Endodermal cell (in vitro differentiated cells): ENCODE measurements at regions not wholly inside any gene's neighbourhood (a gene's known extent, or its start where the extent isn't known, plus 50 kb on each side); places are given as distances from the start of the nearest gene placed in this dataset.

Experiments
- DNase-seq: peaks from one replicate; pipeline ENCODE4 v3.0.0-alpha.2; 2017
- H3K27ac ChIP-seq: 2 replicates; pipeline ENCODE4 v1.5.1; 2013; ENCODE audit warnings: mild to moderate bottlenecking, low read depth, low read length, moderate library complexity
- H3K27me3 ChIP-seq: 2 replicates; pipeline ENCODE4 v1.6.1; 2013; ENCODE audit warnings: mild to moderate bottlenecking, low read length, moderate library complexity; ENCODE audit not compliant: insufficient read depth, control insufficient read depth, poor library complexity, severe bottlenecking
- H3K36me3 ChIP-seq: 2 replicates; pipeline ENCODE4 v1.7.0; 2013; ENCODE audit warnings: mild to moderate bottlenecking, low read length, moderate library complexity; ENCODE audit not compliant: control insufficient read depth, insufficient read depth
- H3K4me1 ChIP-seq: one replicate; pipeline ENCODE4 v1.7.0; 2013; ENCODE audit warnings: low read length; ENCODE audit not compliant: control insufficient read depth, insufficient read depth
- H3K4me3 ChIP-seq: 2 replicates; pipeline ENCODE4 v1.5.1; 2013; ENCODE audit warnings: mild to moderate bottlenecking, low read length, moderate library complexity
- H3K9ac ChIP-seq: 2 replicates; pipeline ENCODE4 v1.6.1; 2013; ENCODE audit warnings: mild to moderate bottlenecking, low read length, moderate library complexity; ENCODE audit not compliant: poor library complexity, severe bottlenecking; ENCODE audit errors: extremely low read depth
- H3K9me3 ChIP-seq: 2 replicates; pipeline ENCODE4 v1.6.1; 2013; ENCODE audit warnings: mild to moderate bottlenecking, low read length, moderate library complexity; ENCODE audit not compliant: control insufficient read depth
- H3K27ac Mint-ChIP-seq: 2 replicates; pipeline ENCODE4 v1.8.0; 2020; ENCODE audit warnings: mixed read lengths
- H3K27me3 Mint-ChIP-seq: 2 replicates; pipeline ENCODE4 v1.8.0; 2021; ENCODE audit warnings: mild to moderate bottlenecking, mixed read lengths; ENCODE audit not compliant: insufficient read depth
- H3K36me3 Mint-ChIP-seq: 2 replicates; pipeline ENCODE4 v1.8.0; 2020; ENCODE audit warnings: low read depth, mixed read lengths
- H3K4me1 Mint-ChIP-seq: 2 replicates; pipeline ENCODE4 v1.8.0; 2020; ENCODE audit warnings: mixed read lengths
- H3K4me3 Mint-ChIP-seq: 2 replicates; pipeline ENCODE4 v1.8.0; 2020; ENCODE audit warnings: mild to moderate bottlenecking, moderate library complexity, mixed read lengths
- H3K9me3 Mint-ChIP-seq: 2 replicates; pipeline ENCODE4 v1.8.0; 2020; ENCODE audit warnings: mild to moderate bottlenecking, mixed read lengths
- CTCF ChIP-seq: fragments of 200-600 bp; sonication (generic); conservative IDR thresholded peaks from 2 replicates; pipeline ENCODE4 v1.5.0; 2021; ENCODE audit warnings: antibody characterized with exemption, mild to moderate bottlenecking
- WGBS, 2 experiments: methylation state at CpG; one replicate each; pipeline versions ENCODE4 v1.1.5 to v1.1.7; 2013; ENCODE audit warnings: missing lambda C conversion rate in 2 of 2, mixed read lengths in 1 of 2; ENCODE audit not compliant: insufficient coverage in 1 of 2, insufficient read length in 1 of 2; 5-methylcytosine and 5-hydroxymethylcytosine counted together

- DNase-seq: no peak
- H3K9me3 ChIP-seq: no peaks in the 10 kb centered on the region
- no peaks in the 10 kb centered on the region for H3K36me3 ChIP-seq
- no peak for TF ChIP-seq CTCF
- no peaks in the 10 kb centered on the region for H3K27me3 Mint-ChIP-seq
- no peak overlapping the region for H3K9ac ChIP-seq
- H3K9me3 Mint-ChIP-seq: no peaks in the 10 kb centered on the region
- no peaks in the 10 kb centered on the region for H3K36me3 Mint-ChIP-seq
- H3K4me3 Mint-ChIP-seq: no peak overlapping the region
- H3K27me3 ChIP-seq: no peaks in the 10 kb centered on the region
- WGBS, 2 experiments: 83% methylated on average over 1 of the region's 1 CpG; no CpG with 5 or more reads in 1 of the 2 experiments
- no peak overlapping the region for H3K27ac ChIP-seq
- H3K4me3 ChIP-seq: no peak overlapping the region
- no peak overlapping the region for H3K27ac Mint-ChIP-seq
- peaks cover 10% of the 10 kb centered on the region for H3K4me1 Mint-ChIP-seq
- H3K4me1 ChIP-seq: no peaks in the 10 kb centered on the region
Observed at GRCh38 chr12:73892201-73892600, 645.4 kb upstream of the ATXN7L3B start.

GRCh38 chr12:73898645-73899044 is 639.0 kb upstream of the ATXN7L3B start:
- no peak overlapping the region for H3K4me3 Mint-ChIP-seq
- WGBS, 2 experiments: 95 to 100% methylated on average over 1 to 2 of the region's 4 CpGs

GRCh38 chr12:73902260-73902659 is 635.4 kb upstream of the ATXN7L3B start:
- Mint-ChIP-seq H3K36me3 (no peaks in the 10 kb centered on the region), H3K4me3 (no peak overlapping the region), H3K4me1 (no peaks in the 10 kb centered on the region), H3K27me3 (no peaks in the 10 kb centered on the region), H3K9me3 (no peaks in the 10 kb centered on the region), H3K27ac (no peak overlapping the region)
- 88 to 99% methylated on average over 1 to 2 of the region's 2 CpGs for WGBS, 2 experiments
- Histone ChIP-seq H3K4me1 (no peaks in the 10 kb centered on the region), H3K27me3 (no peaks in the 10 kb centered on the region), H3K4me3 (no peak overlapping the region), H3K36me3 (no peaks in the 10 kb centered on the region), H3K9me3 (no peaks in the 10 kb centered on the region), H3K27ac (no peak overlapping the region), H3K9ac (no peak overlapping the region)
- DNase-seq: no peak
- TF ChIP-seq CTCF: no peak

More at GRCh38 chr12:73898645-73899044, 639.0 kb upstream of the ATXN7L3B start:
- Mint-ChIP-seq H3K27ac (no peak overlapping the region), H3K36me3 (no peaks in the 10 kb centered on the region), H3K27me3 (no peaks in the 10 kb centered on the region), H3K4me1 (no peaks in the 10 kb centered on the region), H3K9me3 (no peaks in the 10 kb centered on the region)
- Histone ChIP-seq H3K4me1 (no peaks in the 10 kb centered on the region), H3K27me3 (no peaks in the 10 kb centered on the region), H3K9me3 (no peaks in the 10 kb centered on the region), H3K9ac (no peak overlapping the region), H3K27ac (no peak overlapping the region), H3K4me3 (no peak overlapping the region), H3K36me3 (no peaks in the 10 kb centered on the region)
- TF ChIP-seq CTCF: no peak
- DNase-seq: no peak
